GM18873 (cell line): ENCODE measurements at regions not wholly inside any gene's neighbourhood (a gene's known extent, or its start where the extent isn't known, plus 50 kb on each side); places are given as distances from the start of the nearest gene placed in this dataset.

ENCODE experiments used
- ATAC-seq: cut with Tn5 transposase; IDR thresholded peaks from one replicate; pipeline ENCODE4 v1.9.1; 2021; ENCODE audit warnings: mild to moderate bottlenecking, moderate library complexity, moderate number of reproducible peaks; ENCODE audit not compliant: unreplicated experiment, low FRiP score

DNA sequence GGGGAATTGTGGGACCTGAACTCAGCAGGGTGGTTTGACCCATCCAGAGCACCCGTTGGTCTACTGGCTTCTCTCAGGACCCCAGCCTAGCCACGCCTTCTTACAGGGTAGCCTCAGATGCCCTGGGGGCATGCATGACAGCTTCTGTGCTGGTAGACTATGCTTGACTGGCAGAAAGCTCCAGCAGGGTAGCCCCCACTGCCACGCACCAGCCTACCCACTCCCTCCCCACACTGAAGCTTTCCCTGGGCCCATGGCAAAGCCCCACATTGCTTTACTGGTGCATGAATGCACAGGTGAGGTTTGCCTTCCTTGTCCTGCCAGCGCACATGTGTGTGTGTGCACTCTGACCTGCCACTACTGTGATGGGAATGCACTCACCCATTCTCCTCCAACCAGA, 772.2 kb downstream of the LRFN5 start:
- ATAC-seq, result no peak

DNA sequence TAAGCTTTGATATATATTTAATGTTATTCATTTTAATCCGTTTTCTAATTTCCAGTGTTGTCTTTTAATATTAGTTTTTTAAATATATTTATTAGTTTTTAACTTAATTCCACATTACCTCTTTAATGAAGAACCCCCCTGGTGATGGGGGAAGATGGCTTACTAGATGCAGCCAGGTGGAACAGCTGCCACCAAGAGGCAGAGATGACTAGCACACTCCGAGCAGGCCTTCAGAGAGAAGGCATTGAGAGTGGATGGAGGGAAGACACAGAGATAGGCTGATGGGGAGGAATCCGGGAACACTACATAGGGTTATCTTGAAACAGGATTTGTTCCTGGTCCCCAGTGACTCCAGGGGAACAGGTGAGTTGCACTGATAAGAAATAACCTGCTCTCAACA, 771.6 kb downstream of the LRFN5 start:
- no peak for ATAC-seq

DNA sequence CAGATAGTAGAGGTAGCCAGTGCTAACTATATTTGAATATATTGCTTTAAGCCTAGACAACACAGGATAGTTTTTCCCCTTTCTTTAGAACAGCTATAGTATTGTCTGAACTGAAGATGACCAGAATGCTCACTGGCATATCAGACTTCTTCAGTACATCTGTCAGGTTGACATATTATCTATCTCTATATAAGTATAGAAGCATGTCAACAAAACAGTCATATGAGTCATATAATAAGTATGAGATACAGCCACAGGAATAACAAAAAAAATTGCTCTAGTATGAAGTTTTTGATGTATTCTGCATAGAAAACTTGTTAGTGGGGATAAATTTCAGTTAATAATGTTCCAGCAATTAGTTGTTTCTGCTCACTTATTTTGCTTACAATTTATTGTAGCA, 767.7 kb downstream of the LRFN5 start:
- ATAC-seq, result no peak

DNA sequence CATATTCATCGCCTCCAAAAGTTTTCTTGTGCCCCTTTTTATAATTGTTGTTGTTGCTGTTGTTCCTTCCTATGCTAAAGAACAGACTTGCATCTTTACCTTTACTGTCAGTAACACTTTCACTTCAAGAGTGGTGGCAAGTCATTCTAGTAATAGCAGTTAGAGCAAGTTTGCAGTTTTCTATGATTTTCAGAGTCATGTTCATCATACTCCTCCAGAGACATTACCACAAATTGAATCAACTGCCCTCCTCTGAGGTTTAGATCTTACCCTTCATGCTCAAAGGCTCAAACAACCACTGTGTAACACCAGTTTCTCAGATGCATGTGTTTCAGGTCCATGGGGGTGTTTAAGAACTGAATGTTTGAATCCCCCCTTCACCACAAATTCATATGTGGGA, 763.4 kb downstream of the LRFN5 start:
- ATAC-seq, result no peak

DNA sequence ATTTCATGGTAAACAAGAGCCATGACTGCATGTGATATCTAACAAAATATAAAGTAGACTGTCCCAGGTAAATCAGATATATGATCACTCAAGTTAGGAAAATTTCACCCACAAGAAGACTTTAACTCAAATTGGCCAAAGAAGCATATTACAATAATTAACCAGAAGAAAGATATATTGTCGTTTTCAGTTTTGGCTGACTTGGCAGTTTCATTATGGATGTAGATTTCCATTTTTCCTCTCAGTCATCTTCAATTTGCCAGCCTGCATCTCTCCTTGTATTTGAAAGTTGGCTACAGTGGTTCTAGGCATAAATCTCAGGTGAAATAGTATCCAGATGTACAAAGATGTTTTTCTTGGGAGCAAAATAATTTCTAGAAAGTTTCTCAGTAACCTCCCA, 761.6 kb downstream of the LRFN5 start:
- no peak for ATAC-seq

DNA sequence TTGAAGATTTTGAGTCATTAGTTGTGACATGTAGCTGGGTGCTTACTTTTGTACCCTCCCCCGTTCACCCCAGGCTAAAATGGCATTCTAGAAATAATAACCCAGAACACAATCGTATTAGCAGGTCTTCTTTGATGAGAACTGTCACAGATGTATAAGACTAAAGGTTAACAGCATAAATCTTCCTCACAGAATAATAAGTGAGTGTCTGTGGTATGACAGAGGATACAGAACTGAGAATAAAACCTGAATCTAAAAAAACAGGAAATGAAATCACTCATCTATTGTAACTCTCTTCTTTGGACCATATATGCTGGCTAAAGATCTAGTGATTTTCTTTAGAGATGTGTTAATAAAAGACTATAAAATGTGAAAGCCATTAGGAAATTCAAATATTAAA, 746.6 kb downstream of the LRFN5 start:
- ATAC-seq, result no peak

DNA sequence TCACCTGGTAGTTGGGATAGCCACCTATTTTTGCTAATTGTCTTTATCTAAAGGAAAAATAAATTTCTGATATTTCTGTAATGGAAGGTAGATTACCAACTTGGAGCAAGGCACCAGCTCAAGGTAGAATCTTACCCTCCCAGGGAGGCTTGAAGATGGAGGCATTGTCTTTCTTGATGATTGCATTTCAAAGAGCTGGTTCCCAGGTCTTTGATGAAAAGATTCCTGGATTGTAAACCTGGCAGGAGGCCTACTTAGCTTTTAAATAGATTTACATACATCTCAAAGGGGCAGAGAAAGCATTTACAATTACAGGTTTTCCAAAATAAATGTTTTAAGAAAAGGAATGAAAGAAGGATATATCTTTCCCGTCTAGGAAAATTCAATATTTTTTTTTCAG, 729.2 kb downstream of the LRFN5 start:
- no peak for ATAC-seq

DNA sequence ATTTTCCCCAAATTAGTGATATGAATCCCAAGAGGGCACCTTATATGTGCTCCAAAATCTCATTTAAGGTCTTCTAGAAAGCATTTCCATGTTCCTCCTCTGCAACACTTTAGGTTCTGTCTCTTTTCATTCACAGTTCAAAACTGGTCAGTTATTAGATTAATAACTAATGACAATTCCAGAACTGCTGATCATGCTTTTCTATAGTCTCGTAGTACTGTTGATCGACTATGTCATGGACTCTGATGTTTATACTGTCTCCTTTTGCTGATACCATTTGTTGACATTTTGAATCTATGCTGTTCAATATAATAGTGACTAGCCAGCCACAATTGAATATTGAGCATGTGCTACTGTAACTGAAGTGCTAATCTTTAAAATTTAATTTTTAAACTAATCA, 728.3 kb downstream of the LRFN5 start:
- ATAC-seq, result no peak

DNA sequence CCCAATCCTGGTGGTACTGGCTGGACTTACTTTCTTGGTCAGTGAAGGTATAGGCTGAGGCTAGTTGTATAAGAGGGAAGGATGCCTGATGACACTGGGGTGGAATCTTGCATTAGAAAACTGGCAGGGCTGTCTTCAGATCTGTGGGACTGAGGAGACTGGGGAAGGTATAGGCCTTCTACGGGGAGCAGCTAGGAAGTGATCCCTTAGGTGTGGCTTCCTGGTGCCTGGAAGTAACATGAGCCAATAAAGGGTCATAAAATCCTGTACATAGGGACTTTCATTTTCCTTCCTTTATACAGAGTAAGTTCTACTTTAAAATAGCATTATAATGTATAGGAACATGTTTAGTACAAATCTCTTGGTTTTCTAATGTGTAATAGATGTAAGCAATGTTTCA, 716.8 kb downstream of the LRFN5 start:
- no peak for ATAC-seq

DNA sequence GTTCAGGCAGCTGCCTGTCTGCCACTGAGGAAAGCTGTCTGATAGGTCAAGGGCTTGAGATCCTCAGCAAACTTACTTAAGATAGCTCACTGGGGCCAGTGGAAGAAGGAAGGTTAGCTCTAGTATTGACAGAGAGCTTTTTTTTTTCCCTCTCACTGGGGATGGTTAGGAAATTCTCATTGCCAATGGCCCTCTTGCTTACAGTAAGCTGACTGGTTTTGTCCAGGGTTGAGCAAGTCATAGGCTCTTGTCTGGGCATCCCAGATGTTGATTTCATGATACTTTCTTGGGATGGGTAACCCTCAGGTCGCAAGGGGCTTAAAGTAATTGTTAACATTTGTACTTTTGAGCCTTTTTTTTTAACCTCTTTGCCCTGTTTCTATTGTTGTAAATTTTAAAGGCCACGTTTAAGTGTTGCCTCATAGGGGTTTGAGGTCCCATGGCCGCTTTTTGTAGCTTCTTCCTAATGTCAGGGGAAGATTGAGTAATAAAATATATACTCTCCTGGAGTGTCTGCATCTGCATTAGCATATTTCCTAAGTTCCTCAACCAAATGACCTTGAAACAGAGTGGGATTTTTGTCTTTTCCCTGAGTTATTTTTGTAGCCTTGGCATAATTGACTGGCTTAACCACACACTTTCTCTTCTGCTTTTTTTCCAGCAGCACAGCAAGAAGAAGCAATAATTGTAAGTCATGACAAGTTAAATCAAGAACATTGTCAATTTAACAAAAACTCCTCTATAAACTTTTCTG, 716.0 kb downstream of the LRFN5 start:
- ATAC-seq, result no peak

DNA sequence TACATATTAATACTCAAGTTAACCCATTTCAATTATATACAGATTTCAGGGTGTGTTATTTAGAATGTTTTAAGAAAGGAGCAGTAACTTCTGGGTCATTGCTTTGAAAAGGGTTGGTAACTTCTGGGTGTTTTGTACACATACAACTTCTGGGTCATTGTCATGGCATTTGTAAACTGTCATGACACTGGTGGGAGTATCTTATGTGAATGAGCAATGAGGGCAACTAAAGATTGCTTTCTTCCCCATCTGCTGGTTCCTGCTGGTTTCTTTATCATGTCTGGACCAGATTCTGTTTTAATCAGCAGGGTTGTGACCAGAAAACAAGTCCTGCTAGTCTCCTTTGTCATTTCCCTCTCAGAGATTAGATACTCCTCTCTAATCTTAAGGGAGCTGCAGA, 713.3 kb downstream of the LRFN5 start:
- no peak for ATAC-seq

DNA sequence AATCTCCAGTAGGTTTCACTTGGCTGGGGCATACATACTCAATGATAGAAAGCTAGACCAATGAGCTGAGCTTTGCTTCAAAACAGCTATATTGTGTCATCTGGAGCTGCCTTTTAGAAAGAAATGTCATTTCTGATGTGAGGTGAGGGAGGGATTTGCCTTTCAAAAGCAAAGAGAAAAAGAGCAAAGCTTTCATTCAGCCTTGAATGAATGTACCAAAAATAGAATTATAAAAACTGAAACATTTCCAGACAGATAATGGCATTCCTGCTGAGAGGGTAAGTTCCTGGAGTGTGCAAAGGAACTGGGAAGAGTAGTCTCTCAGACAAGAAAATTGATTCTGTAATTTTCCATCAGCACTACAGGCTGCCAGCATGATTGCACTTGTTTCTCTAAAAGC, 710.0 kb downstream of the LRFN5 start:
- no peak for ATAC-seq

DNA sequence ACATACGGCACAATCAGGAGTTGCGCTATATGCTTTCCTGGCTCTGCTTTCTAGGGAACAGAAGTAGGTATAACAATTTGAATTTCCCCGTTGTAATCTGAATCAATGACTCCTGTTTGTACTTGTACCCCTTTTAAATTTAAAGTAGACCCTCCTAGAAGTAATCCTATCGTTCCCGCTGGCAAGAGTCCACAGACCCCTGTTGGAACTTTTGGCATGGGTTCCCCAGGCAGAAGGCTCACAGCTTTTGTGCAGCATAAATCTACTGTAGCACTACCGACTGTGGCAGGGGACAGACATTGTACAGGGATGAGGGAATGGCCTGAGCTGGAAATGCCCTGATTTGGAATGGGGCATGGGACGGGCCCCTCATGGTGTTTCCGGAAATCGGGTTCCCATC, 705.2 kb downstream of the LRFN5 start:
- ATAC-seq, result no peak

DNA sequence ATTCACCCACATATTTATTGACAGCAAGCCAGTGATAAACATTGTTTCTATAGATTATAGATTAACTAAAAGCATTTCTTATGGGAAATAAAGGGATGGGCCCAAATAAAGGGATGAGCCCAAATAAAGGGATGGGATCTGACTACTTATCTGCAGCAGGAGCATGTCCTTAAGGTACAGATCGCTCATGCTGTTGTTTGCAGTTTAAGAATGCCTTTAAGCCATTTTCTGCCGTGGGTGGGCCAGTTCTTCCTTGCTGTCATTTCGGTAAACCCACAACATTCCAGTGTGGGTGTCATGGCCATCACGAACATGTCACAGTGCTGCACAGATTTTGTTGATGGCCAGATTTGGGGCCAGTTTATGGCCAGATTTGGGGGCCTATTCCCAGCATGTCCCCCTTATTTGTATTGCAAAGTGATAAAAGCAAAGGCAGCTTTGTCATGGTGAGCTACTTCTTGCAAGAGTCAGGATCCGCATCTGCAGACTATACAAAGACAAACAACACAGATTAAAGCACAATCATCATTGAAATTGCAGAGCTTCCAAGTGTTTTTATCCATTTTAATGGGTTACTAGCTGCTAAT, 700.7 kb downstream of the LRFN5 start:
- ATAC-seq, result no peak

DNA sequence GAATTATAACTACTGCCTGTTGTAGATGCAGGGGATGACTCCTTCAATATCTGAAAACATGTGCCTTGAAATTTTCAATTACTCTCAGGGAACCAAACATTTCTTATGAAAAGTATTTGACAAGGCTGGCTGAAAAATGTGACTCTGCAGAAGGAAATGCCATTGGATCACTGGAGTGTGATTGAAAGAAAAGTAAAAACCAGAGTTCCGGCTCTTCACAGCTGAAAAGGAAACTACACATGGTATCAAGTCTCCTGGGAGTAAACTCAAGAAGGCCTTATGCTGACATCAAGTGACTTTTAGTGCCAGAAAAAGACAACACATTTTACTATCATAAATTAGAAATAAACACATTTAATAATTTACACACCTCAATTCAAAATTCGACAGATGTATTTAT, 693.0 kb downstream of the LRFN5 start:
- ATAC-seq, result peak; percentile 88

DNA sequence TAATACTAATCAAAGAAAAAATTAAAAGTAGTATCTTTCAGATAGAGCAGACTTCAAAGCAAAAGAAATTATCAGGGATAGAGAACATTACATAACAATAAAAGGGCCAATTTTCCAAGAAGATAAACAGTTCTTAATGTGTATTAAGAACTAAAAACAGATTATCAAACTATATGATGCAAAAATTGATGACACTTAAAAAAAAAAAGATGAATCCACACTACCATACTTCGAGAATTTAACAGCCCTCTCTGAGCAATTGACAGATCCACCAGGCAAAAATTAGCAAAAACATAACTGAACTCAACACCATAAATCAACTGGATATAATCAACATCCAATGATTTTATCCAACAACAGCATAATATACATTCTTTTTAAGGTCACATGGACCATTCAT, 686.5 kb downstream of the LRFN5 start:
- no peak for ATAC-seq

DNA sequence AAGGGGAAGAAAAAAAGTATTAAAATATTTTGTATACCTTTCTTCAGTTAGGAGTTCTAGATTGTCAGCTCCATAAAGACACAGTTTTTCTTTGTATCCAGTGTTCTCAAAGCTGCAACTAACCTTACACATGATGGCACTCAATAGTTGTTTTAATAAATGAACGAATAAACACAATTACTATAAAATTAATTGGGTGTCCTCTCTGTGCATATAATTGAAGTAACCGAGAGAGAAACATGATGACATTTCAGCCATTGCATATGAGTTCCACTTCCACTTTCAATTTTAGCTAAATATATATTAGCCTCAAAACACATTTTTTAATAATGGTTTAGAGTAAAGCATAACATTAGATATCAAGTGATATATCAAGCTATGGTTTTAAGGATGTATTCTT, 671.2 kb downstream of the LRFN5 start:
- ATAC-seq, result no peak

DNA sequence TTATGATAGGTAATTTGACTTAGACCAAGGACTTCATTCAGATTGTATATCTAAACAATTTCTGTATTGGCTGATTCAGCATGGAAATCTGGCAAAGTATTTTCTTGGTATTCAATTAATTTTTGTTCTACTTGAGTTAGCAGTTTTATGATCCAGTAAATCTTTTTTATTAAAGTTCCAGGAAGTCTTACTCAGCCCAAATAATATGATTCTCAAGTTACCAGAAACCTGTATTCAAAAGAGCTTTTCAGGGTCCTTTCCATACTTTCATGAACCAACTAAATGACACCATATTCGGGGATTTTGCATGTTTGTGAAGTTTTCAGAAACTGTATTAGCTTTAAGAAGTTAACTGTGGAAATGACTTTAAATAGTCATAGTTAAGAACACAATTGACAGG, 662.6 kb downstream of the LRFN5 start:
- no peak for ATAC-seq

DNA sequence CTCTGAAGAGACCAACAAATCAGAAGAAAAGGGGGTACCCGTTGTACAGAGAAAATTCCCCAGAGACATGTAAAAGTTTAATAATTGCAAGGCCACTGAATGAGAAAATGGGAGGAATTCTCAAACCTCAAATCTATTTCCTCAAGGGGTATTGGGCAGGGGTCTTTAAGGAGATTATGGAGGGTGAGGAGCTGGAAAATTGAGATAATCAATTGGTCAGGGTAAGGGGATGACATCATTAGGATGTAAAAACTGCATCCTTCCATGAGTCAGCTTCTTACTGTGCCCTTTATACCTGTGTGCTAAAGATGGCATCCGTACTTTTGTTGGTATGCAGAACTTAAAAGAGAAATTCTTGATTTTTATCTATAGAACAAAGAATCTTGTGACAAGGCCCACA, 641.5 kb downstream of the LRFN5 start:
- no peak for ATAC-seq

DNA sequence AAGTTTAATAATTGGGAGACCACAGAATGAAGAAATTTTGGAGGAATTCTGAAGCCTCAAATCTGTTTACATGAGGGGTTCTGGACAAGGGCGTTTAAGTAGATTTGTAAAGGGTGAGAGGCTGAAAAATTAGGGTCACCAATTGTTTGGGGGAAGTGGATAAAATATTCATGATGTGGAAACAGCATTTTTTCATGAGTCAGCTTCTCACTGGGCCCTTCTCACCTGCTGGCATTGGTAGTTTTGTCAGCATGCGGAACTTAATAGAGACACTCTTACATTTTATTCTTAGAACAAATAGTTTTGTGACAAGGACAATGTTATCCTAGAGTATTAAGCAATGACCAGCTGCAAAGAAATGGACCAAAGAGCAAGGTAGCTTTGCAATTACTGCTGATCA, 634.4 kb downstream of the LRFN5 start:
- ATAC-seq, result no peak

DNA sequence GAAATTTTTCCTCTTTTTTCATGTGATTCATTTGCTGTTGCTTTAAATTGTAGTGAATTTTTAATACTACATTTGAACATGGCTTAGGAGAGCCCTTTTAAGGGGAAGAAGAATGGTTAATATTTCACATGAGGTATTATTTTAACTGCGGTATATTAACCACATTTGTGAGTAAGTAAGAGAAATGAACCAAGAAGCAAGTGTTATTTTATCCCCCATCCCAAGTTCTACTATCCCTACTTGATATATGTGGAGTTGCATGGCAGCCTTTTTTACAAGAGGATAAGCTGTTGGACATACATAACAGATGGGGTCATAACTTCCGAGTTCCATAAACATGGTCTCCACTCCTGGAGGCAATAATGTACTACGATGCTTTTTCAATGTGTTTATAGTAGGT, 623.3 kb downstream of the LRFN5 start:
- ATAC-seq, result no peak

DNA sequence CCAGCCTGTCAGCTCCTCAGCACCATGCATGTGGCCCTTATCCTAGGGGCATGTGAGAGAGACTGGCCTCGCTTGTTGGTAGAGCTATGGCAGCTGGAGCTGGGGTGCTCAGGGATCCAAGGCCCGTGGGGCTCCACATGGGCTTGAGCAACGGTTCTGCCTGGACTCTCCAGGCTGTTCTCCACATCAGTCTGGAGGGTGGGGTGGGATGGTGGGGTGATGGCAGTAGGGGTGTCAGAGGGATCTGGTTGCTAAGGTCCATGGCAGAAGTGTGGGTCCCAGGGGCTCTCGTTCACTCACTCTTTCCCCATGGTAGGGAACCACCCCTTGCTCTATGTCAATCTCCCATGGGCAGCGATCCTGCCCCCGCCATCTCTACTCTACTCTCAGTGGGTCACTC, 622.6 kb downstream of the LRFN5 start:
- no peak for ATAC-seq

DNA sequence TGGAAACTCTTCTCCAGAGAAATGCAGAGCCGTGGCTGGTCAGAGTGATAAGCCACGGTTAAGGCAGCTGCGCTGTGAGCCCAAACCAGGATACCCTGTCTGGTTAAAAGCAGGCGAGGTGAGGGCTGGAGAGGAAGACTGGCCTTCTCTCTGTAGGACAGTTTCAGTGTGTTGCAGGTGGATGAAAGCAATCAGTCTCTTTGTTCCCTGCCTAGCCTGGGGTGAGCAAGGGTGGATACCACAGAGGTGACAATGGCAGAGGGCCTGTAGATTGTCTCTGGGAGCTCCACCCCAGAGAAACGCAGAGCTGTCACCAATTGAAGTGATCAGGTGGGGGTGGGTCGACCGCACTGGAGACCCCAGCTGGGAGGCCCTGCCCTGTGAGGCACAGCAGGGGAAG, 621.9 kb downstream of the LRFN5 start:
- ATAC-seq, result no peak
